A549 (cell line): ENCODE measurements at regions not wholly inside any gene's neighbourhood (a gene's known extent, or its start where the extent isn't known, plus 50 kb on each side); places are given as distances from the start of the nearest gene placed in this dataset.

ENCODE experiments used
- ATAC-seq, 2 experiments: fragments of 200-7000 bp in 1 of 2; fragments of >200 bp in 1 of 2; cut with Nextera tagmentation in 1 of 2; cut with Tn5 transposase in 1 of 2; 3 replicates each; pipeline versions ENCODE4 v1.8.0 to v1.9.1; 2018 to 2020; ENCODE audit warnings: mild to moderate bottlenecking in 1 of 2, moderate library complexity in 1 of 2
- CTCF ChIA-PET: fragments of 300-600 bp; sonication (Branson Sonifier 250); formaldehyde crosslinking; extraction: SDS; loops from one replicate; lab custom pipeline; 2021; ENCODE audit warnings: antibody characterized with exemption, inconsistent platforms; lab: Yijun Ruan, JAX
- POLR2A ChIA-PET: fragments of 350-600 bp; formaldehyde crosslinking; extraction: SDS; loops from one replicate; lab custom pipeline; 2021; ENCODE audit warnings: antibody characterized with exemption, inconsistent platforms; lab: Yijun Ruan, JAX
- DNase-seq, 2 experiments: peaks; one replicate each; pipeline versions ENCODE4 v3.0.0 to v3.0.0-alpha.2; 2011 to 2016; ENCODE audit warnings: low read depth in 1 of 2, low spot score in 1 of 2
- FAIRE-seq: peaks from 2 replicates; lab custom pipeline; 2011; peaks lifted over from hg19 to GRCh38; lab: Jason Lieb, UNC
- H3K27ac ChIP-seq, 2 experiments: fragments of >200 bp; sonication (Bioruptor Twin); formaldehyde crosslinking; 3 replicates each; pipeline ENCODE4 v1.5.1; 2016 to 2017
- H3K4me1 ChIP-seq: fragments of >200 bp; sonication (Bioruptor Twin); formaldehyde crosslinking; 3 replicates; pipeline ENCODE4 v1.6.1; 2016
- H3K4me2 ChIP-seq: fragments of >200 bp; sonication (Bioruptor Twin); formaldehyde crosslinking; 3 replicates; pipeline ENCODE4 v1.6.1; 2016
- H3K4me3 ChIP-seq: fragments of >200 bp; sonication (Bioruptor Twin); formaldehyde crosslinking; 3 replicates; pipeline ENCODE4 v1.5.1; 2016
- H3K9me3 ChIP-seq: fragments of >200 bp; sonication (Bioruptor Twin); formaldehyde crosslinking; 3 replicates; pipeline ENCODE4 v1.6.1; 2016
- CEBPB ChIP-seq, 2 experiments: fragments of >200 bp in 1 of 2; sonication (Bioruptor Twin) in 1 of 2; formaldehyde crosslinking in 1 of 2; IDR thresholded peaks; 2 replicates each; pipeline ENCODE4 v1.6.1; 2012 to 2016
- EHMT2 ChIP-seq: fragments of 200-600 bp; sonication (generic); IDR thresholded peaks from 2 replicates; pipeline ENCODE4 v1.6.1; 2016; ENCODE audit warnings: antibody characterized with exemption, low read depth, mild to moderate bottlenecking, moderate library complexity
- EP300 ChIP-seq, 2 experiments: fragments of >200 bp; sonication (Bioruptor Twin); formaldehyde crosslinking; IDR thresholded peaks; 2 replicates in 1 of 2; 3 replicates in 1 of 2; pipeline ENCODE4 v1.6.1; 2016 to 2017
- GATA3 ChIP-seq: IDR thresholded peaks from 2 replicates; pipeline ENCODE4 v1.6.1; 2012; ENCODE audit warnings: borderline replicate concordance
- JUN ChIP-seq, 2 experiments: fragments of >200 bp; sonication (Bioruptor Twin); formaldehyde crosslinking; IDR thresholded peaks; 2 replicates in 1 of 2; 3 replicates in 1 of 2; pipeline ENCODE4 v1.6.1; 2016 to 2017
- MAZ ChIP-seq: fragments of 150-350 bp; IDR thresholded peaks from 2 replicates; pipeline ENCODE4 v1.6.1; 2014; ENCODE audit warnings: antibody characterized with exemption, low read depth, low read length, borderline replicate concordance
- MYC ChIP-seq: IDR thresholded peaks from 2 replicates; pipeline ENCODE4 v1.6.1; 2012; ENCODE audit warnings: mild to moderate bottlenecking, inconsistent platforms, low read length, improper control_type of control experiment, borderline replicate concordance
- NPAS2 ChIP-seq: fragments of 250-450 bp; sonication (Bioruptor Pico); IDR thresholded peaks from 2 replicates; pipeline ENCODE4 v1.8.0; 2022; ENCODE audit warnings: mild to moderate bottlenecking, moderate library complexity, borderline replicate concordance
- PHF8 ChIP-seq: fragments of 200-600 bp; sonication (generic); IDR thresholded peaks from 2 replicates; pipeline ENCODE4 v1.6.1; 2016; ENCODE audit warnings: low read depth, mild to moderate bottlenecking, antibody characterized with exemption, moderate library complexity, borderline replicate concordance
- WGBS: methylation state at CpG from one replicate; pipeline ENCODE4 v1.1.6; 2017; ENCODE audit errors: missing lambda C conversion rate; 5-methylcytosine and 5-hydroxymethylcytosine counted together
- TF ChIP-seq, protein P1 (sequence below): fragments of >200 bp; sonication (Bioruptor Twin); formaldehyde crosslinking; IDR thresholded peaks from 2 replicates; pipeline ENCODE4 v1.6.1; 2016
- TF ChIP-seq, protein P2 (sequence below): fragments of 200-600 bp; sonication (generic); IDR thresholded peaks from 2 replicates; pipeline ENCODE4 v1.6.1; 2016; ENCODE audit warnings: antibody characterized with exemption, mild to moderate bottlenecking, moderate library complexity
- TF ChIP-seq, protein P3 (sequence below): fragments of 150-350 bp; IDR thresholded peaks from 2 replicates; pipeline ENCODE4 v1.6.1; 2014; ENCODE audit warnings: low read depth, mild to moderate bottlenecking, low read length
- TF ChIP-seq, protein P4 (sequence below): fragments of 250-450 bp; sonication (Bioruptor Pico); IDR thresholded peaks from 2 replicates; pipeline ENCODE4 v1.5.0; 2021; ENCODE audit warnings: mild to moderate bottlenecking, moderate library complexity, borderline replicate concordance

DNA sequence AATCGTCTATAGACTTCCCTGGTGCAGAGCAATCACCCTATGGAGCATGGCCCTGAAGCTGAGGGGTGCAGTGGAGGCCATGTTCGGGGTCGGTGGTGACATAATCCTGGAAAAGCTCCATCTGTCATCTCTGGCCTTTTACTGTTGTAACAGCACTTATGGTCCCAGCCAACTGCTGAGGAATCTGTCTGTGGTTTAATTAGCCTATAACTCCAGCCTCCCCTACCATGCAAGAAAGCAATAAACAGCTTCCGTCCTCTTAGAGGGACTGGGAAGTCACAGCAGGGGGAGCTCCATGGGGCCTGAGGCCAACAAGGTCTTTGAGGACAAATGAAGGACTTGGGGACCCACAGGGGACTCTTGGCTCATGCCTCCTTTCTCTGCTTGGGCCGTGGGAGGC, 159.1 kb upstream of the NECTIN1 start:
- no peak for FAIRE-seq
- WGBS, result 4% methylated on average over 4 of the region's 5 CpGs
- Histone ChIP-seq H3K4me3 (no peak overlapping the region), H3K9me3 (no peaks in the 10 kb centered on the region), H3K27ac (no peak overlapping the region), H3K4me2 (no peak overlapping the region), H3K4me1 (no peaks in the 10 kb centered on the region)
- ChIA-PET POLR2A (no interaction called here), CTCF (no interaction called here)
- DNase-seq, result no peak
- TF ChIP-seq JUN (IDR thresholded peaks at IDR 0.05), result no peak
- TF ChIP-seq, protein P1, sequence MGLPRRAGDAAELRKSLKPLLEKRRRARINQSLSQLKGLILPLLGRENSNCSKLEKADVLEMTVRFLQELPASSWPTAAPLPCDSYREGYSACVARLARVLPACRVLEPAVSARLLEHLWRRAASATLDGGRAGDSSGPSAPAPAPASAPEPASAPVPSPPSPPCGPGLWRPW, result no peak
- no peak for TF ChIP-seq MAZ
- no peak for ATAC-seq

DNA sequence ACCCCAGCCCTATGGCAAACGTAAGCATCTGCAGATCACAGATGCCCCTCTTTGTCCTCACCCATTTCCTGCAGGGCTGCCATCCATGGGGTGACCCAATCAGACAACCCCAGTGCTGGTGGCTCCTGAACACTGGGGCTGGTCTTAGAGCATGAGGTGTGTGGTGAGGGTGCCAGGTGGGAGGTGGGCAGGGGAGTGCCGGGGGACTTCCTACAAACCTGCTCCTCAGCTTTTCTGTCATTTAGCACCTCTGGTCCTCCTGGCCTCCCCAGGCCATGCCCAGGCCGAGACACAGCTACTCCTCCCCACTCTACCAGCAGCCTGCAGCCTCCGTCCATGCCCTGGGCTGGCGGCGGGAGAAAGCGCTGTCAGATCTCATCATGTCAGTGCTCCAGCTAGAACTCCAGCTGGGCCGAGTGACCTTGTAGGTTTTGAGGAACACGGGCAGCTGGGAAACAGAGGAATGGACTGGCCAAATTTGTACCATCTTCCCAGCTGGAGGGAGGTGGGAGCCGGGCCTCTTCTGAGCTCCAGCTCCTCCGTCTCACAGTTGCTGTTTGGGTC, 157.7 kb upstream of the NECTIN1 start:
- TF ChIP-seq GATA3, result no peak
- TF ChIP-seq, protein P2, sequence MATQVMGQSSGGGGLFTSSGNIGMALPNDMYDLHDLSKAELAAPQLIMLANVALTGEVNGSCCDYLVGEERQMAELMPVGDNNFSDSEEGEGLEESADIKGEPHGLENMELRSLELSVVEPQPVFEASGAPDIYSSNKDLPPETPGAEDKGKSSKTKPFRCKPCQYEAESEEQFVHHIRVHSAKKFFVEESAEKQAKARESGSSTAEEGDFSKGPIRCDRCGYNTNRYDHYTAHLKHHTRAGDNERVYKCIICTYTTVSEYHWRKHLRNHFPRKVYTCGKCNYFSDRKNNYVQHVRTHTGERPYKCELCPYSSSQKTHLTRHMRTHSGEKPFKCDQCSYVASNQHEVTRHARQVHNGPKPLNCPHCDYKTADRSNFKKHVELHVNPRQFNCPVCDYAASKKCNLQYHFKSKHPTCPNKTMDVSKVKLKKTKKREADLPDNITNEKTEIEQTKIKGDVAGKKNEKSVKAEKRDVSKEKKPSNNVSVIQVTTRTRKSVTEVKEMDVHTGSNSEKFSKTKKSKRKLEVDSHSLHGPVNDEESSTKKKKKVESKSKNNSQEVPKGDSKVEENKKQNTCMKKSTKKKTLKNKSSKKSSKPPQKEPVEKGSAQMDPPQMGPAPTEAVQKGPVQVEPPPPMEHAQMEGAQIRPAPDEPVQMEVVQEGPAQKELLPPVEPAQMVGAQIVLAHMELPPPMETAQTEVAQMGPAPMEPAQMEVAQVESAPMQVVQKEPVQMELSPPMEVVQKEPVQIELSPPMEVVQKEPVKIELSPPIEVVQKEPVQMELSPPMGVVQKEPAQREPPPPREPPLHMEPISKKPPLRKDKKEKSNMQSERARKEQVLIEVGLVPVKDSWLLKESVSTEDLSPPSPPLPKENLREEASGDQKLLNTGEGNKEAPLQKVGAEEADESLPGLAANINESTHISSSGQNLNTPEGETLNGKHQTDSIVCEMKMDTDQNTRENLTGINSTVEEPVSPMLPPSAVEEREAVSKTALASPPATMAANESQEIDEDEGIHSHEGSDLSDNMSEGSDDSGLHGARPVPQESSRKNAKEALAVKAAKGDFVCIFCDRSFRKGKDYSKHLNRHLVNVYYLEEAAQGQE, result no peak
- H3K27ac ChIP-seq, result no peak overlapping the region
- H3K9me3 ChIP-seq, result no peaks in the 10 kb centered on the region
- H3K4me3 ChIP-seq, result no peak overlapping the region
- 45% methylated on average over 4 of the region's 11 CpGs for WGBS
- POLR2A ChIA-PET, result no interaction called here
- no peaks in the 10 kb centered on the region for H3K4me1 ChIP-seq
- ATAC-seq, result no peak
- no peak overlapping the region for H3K4me2 ChIP-seq
- CTCF ChIA-PET, result no interaction called here
- no peak for DNase-seq
- no peak for FAIRE-seq

DNA sequence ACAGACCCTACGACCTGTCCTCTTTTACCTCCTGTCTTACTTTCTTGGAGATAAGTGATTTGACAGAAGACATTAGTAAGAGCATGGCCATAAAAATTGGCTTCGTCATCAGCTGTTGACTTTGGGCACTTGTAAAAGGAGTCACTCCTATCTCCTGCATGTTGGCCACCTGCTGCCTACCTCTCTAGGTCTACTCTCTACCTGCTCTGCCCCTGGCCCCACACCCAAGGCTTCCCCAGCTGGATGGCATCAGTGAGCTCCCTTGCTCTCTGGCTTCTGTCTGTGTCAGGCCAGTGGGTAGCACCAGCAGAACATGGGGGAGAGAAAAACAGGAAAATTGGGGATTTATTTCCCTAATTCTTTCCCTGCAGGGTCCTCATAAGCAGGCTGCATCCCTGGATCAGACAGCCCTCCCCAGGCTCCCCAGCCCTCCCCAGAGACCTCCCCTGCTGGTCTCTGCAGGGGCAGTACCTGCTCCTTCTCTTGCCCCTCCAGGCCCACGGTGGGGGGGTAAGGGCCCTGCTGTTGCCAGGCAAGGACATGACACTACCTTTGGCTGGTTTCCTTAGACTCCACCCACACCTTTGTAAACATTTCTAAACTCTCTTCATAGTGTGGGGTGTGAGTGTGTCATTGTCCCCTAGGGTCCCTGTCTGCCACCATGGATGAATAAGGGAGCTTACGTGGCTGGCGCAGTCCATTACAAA, 157.0 kb upstream of the NECTIN1 start:
- ChIA-PET POLR2A (no interaction called here), CTCF (no interaction called here)
- ATAC-seq, result no peak
- TF ChIP-seq CEBPB (IDR thresholded peaks at IDR 0.05) (no peak), NPAS2 (CRISPR knock-in tag) (no peak), EP300 (IDR thresholded peaks at IDR 0.05) (no peak), PHF8 (no peak), EHMT2 (no peak), MYC (no peak)
- TF ChIP-seq, protein P3, sequence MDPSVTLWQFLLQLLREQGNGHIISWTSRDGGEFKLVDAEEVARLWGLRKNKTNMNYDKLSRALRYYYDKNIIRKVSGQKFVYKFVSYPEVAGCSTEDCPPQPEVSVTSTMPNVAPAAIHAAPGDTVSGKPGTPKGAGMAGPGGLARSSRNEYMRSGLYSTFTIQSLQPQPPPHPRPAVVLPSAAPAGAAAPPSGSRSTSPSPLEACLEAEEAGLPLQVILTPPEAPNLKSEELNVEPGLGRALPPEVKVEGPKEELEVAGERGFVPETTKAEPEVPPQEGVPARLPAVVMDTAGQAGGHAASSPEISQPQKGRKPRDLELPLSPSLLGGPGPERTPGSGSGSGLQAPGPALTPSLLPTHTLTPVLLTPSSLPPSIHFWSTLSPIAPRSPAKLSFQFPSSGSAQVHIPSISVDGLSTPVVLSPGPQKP, result no peak
- TF ChIP-seq, protein P4, sequence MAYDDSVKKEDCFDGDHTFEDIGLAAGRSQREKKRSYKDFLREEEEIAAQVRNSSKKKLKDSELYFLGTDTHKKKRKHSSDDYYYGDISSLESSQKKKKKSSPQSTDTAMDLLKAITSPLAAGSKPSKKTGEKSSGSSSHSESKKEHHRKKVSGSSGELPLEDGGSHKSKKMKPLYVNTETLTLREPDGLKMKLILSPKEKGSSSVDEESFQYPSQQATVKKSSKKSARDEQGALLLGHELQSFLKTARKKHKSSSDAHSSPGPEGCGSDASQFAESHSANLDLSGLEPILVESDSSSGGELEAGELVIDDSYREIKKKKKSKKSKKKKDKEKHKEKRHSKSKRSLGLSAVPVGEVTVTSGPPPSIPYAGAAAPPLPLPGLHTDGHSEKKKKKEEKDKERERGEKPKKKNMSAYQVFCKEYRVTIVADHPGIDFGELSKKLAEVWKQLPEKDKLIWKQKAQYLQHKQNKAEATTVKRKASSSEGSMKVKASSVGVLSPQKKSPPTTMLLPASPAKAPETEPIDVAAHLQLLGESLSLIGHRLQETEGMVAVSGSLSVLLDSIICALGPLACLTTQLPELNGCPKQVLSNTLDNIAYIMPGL, result no peak
- TF ChIP-seq, protein P2, result no peak
- WGBS, result 25% methylated on average over 5 of the region's 5 CpGs
- H3K4me1 ChIP-seq, result no peaks in the 10 kb centered on the region
- no peak for FAIRE-seq
- no peaks in the 10 kb centered on the region for H3K9me3 ChIP-seq
- no peak overlapping the region for H3K27ac ChIP-seq
- no peak for DNase-seq
- H3K4me3 ChIP-seq, result no peak overlapping the region
- H3K4me2 ChIP-seq, result no peak overlapping the region
